RWPE1 (cell line): ENCODE measurements at regions not wholly inside any gene's neighbourhood (a gene's known extent, or its start where the extent isn't known, plus 50 kb on each side); places are given as distances from the start of the nearest gene placed in this dataset.

ENCODE experiments used
- CTCF ChIA-PET: fragments of 350-600 bp; sonication (Branson Sonifier 250); formaldehyde crosslinking; extraction: SDS; loops from one replicate; lab custom pipeline; 2021; lab: Yijun Ruan, JAX
- POLR2A ChIA-PET: fragments of 400-600 bp; formaldehyde crosslinking; extraction: SDS; loops from one replicate; lab custom pipeline; 2020; ENCODE audit warnings: antibody characterized with exemption; ENCODE audit not compliant: low non-redundant PET; lab: Yijun Ruan, JAX
- DNase-seq: peaks from one replicate; pipeline ENCODE4 v3.0.0; 2012; ENCODE audit warnings: low spot score
- H3K27ac ChIP-seq: fragments of 450-650 bp; 2 replicates; pipeline ENCODE4 v1.5.1; 2017
- CTCF ChIP-seq: fragments of 450-650 bp; conservative IDR thresholded peaks from 2 replicates; pipeline ENCODE4 v1.5.1; 2017; ENCODE audit warnings: low read depth, mild to moderate bottlenecking

DNA sequence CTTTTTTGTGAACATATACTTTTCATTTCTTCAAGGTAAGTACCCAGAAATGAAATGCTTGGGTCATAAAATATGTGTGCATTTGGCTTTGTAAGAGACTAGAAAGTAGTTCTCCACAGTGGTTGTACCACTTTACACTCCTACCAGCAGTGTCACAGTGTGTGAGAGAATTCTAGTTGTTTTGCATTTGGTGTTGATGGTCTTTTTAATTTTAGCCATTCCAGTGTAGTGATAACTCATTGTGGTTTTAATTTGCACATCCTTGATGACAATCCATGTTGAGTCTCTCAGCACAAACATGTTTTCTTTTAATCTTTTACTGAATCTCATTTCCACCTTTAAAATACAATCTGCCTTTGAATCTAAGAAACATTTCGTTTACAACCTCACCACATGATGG lies 402.5 kb upstream of the ETAA1 start:
- POLR2A ChIA-PET, result no interaction called here
- DNase-seq, result no peak

DNA sequence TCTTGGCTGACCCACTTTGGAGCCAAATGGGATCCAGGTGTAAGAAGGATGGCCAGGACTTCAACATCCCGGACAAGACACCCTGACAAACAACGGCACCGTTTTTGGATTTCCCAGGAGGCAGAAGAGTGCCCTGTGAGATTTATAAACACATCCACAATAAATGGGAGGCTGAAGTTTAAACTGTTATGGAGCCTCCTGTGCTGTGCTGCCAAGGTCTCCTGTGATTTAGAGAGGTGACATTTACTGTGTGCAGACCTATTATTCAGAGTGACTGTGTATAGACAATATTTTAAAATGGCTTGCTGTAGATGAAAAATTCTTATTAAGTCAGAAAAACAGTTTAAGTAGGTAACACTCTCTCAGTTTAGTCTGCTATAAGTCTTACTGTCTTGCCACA lies 401.5 kb upstream of the ETAA1 start:
- DNase-seq, result no peak
- POLR2A ChIA-PET, result no interaction called here
- CTCF ChIA-PET, result no interaction called here
- H3K27ac ChIP-seq, result no peak overlapping the region
- TF ChIP-seq CTCF, result no peak

More for the DNA sequence above, 402.5 kb upstream of the ETAA1 start:
- TF ChIP-seq CTCF, result no peak
- CTCF ChIA-PET, result no interaction called here
- H3K27ac ChIP-seq, result no peak overlapping the region

DNA sequence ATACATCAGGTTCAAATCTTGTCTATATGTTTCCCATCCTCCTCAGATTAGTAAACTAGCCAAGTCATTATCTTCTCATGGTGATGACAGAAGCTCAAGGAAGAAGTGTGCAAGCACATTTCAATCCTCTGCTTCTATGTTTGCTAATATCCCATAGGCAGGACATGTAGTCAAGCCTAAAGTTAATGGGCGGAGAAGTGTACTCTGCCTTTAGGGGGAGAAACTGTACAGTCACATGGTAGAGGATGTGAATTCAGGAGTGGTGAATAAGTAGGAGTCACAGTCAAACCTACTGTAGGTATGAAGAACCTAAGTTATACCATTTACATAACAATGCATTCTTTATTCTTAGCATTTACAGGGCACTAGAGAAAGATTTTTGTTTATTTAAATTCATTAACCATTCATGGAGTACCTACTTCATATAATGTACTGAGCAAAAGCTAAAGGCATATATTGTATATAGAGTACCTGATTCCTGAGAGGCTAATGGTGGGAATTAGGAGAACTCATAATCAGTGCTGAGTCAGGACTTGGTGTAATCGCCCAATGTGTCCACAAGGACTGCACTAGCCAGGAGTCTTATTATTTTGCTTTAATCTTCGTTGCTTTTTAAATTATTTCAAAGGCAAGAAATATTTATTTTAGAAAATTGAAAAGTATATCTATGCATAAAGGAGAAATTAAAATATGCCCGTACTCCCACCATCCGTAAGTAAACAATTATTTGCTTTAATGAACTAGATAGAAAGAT lies 394.3 kb upstream of the ETAA1 start:
- no peak overlapping the region for H3K27ac ChIP-seq
- POLR2A ChIA-PET, result no interaction called here
- DNase-seq, result no peak
- CTCF ChIA-PET, result no interaction called here
- TF ChIP-seq CTCF, result 0 out of 2 replicates have a peak, but pooled peaks have one; percentile 10

DNA sequence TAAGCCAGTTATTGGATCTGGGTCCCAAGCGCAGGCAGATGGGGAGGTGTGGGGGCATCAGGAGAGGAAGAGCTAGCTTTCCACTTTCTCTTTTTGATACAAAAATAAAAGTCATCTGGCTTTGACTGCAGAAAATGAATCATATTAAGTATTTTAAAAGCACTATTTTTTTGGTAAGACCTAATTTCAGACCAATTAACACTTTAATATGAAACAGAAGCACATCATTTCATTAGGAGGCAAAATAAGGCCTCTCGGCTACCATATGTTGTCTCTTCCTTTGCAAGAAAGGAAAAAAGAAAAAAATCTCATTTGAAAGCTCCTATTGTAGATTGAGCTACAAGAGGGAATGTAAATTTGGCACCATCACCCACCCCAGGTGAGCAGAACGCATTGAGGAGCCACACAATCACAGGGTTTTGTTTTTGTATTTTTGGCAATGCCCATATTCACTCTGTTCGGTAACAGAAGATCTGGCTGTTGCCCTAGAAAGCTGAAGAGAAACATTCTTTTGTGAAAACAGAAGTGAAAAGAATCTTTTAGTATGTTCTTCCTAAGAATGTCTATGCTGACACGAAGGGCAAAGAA lies 390.7 kb upstream of the ETAA1 start:
- H3K27ac ChIP-seq, result no peak overlapping the region
- no peak for DNase-seq
- POLR2A ChIA-PET, result no interaction called here
- no peak for TF ChIP-seq CTCF
- CTCF ChIA-PET, result no interaction called here

GRCh38 chr2:67008155-67008554 lies 389.0 kb upstream of the ETAA1 start:
- ChIA-PET POLR2A (no interaction called here), CTCF (no interaction called here)
- TF ChIP-seq CTCF, result no peak
- no peak for DNase-seq
- H3K27ac ChIP-seq, result no peak overlapping the region

- no peak for DNase-seq
- no peak for TF ChIP-seq CTCF
- ChIA-PET POLR2A (no interaction called here), CTCF (no interaction called here)
- no peak overlapping the region for H3K27ac ChIP-seq
These were observed 385.0 kb upstream of the ETAA1 start for GRCh38 chr2:67012165-67012564.
